WTC11 (cell line): ENCODE measurements at regions not wholly inside any gene's neighbourhood (a gene's known extent, or its start where the extent isn't known, plus 50 kb on each side); places are given as distances from the start of the nearest gene placed in this dataset.

Experiments used
- ATAC-seq: fragments of 200-7000 bp; cut with Tn5 transposase; 2 replicates; pipeline ENCODE4 v1.10.0; 2021; ENCODE audit warnings: mild to moderate bottlenecking, moderate library complexity
- CTCF ChIA-PET: fragments of 300-600 bp; sonication (Branson Sonifier 250); formaldehyde crosslinking; loops from one replicate; lab custom pipeline; 2021; ENCODE audit warnings: antibody characterized with exemption; lab: Charles Lee
- POLR2A ChIA-PET: fragments of 350-600 bp; sonication (Branson Sonifier 250); formaldehyde crosslinking; loops from one replicate; lab custom pipeline; 2021; ENCODE audit warnings: antibody characterized with exemption; lab: Charles Lee
- DNase-seq: peaks from one replicate; pipeline ENCODE4 v3.0.0; 2021; ENCODE audit warnings: low spot score
- H3K27ac Mint-ChIP-seq: 2 replicates; pipeline ENCODE4 v1.8.0; 2021; ENCODE audit warnings: mixed read lengths
- H3K27me3 Mint-ChIP-seq: 2 replicates; pipeline ENCODE4 v1.8.0; 2021; ENCODE audit warnings: low read depth, mild to moderate bottlenecking, moderate library complexity, mixed read lengths
- H3K36me3 Mint-ChIP-seq: 2 replicates; pipeline ENCODE4 v1.8.0; 2021; ENCODE audit warnings: mixed read lengths
- H3K4me1 Mint-ChIP-seq: 2 replicates; pipeline ENCODE4 v1.8.0; 2022; ENCODE audit warnings: mixed read lengths
- H3K4me3 Mint-ChIP-seq: 2 replicates; pipeline ENCODE4 v1.8.0; 2021; ENCODE audit warnings: mild to moderate bottlenecking, moderate library complexity, mixed read lengths
- H3K9me3 Mint-ChIP-seq: 2 replicates; pipeline ENCODE4 v1.8.0; 2021; ENCODE audit warnings: mixed read lengths
- ATF1 ChIP-seq: sonication (generic); formaldehyde crosslinking; IDR thresholded peaks from 2 replicates; pipeline ENCODE4 v1.8.1; 2023; ENCODE audit warnings: mild to moderate bottlenecking, moderate library complexity, missing genetic modification reagents
- CREM ChIP-seq: sonication (generic); formaldehyde crosslinking; IDR thresholded peaks from 2 replicates; pipeline ENCODE4 v1.8.1; 2022; ENCODE audit warnings: mild to moderate bottlenecking, missing genetic modification reagents, moderate library complexity
- EMX1 ChIP-seq: fragments of 250-450 bp; sonication (Bioruptor Pico); IDR thresholded peaks from 2 replicates; pipeline ENCODE4 v1.8.0; 2021; ENCODE audit warnings: mild to moderate bottlenecking
- FOXJ3 ChIP-seq: sonication (generic); formaldehyde crosslinking; IDR thresholded peaks from 2 replicates; pipeline ENCODE4 v1.9.0; 2021; ENCODE audit warnings: missing genetic modification reagents, mild to moderate bottlenecking, borderline replicate concordance
- FOXP1 ChIP-seq: sonication (generic); formaldehyde crosslinking; IDR thresholded peaks from 2 replicates; pipeline ENCODE4 v1.8.0; 2022; ENCODE audit warnings: missing genetic modification reagents, mild to moderate bottlenecking, moderate library complexity, borderline replicate concordance
- JAZF1 ChIP-seq: fragments of 250-450 bp; sonication (Bioruptor Pico); IDR thresholded peaks from 2 replicates; pipeline ENCODE4 v1.9.0; 2021; ENCODE audit warnings: moderate library complexity, mild to moderate bottlenecking, inconsistent platforms
- MXD4 ChIP-seq: fragments of 250-450 bp; sonication (Bioruptor Pico); IDR thresholded peaks from 2 replicates; pipeline ENCODE4 v1.8.0; 2021; ENCODE audit warnings: mild to moderate bottlenecking, moderate library complexity, borderline replicate concordance
- NFYB ChIP-seq: sonication (generic); formaldehyde crosslinking; conservative IDR thresholded peaks from 2 replicates; pipeline ENCODE4 v1.8.0; 2022; ENCODE audit warnings: low read depth, missing genetic modification reagents
- NR2C2 ChIP-seq: sonication (generic); formaldehyde crosslinking; IDR thresholded peaks from 2 replicates; pipeline ENCODE4 v1.8.0; 2022; ENCODE audit warnings: mild to moderate bottlenecking, missing genetic modification reagents
- OVOL2 ChIP-seq: fragments of 250-450 bp; sonication (Bioruptor Pico); IDR thresholded peaks from 2 replicates; pipeline ENCODE4 v1.9.0; 2021; ENCODE audit warnings: mild to moderate bottlenecking, borderline replicate concordance
- PRDM15 ChIP-seq: sonication (generic); formaldehyde crosslinking; IDR thresholded peaks from 2 replicates; pipeline ENCODE4 v1.8.0; 2022; ENCODE audit warnings: missing genetic modification reagents
- SMAD3 ChIP-seq: sonication (generic); formaldehyde crosslinking; IDR thresholded peaks from 2 replicates; pipeline ENCODE4 v1.8.0; 2022; ENCODE audit warnings: missing genetic modification reagents, mild to moderate bottlenecking, borderline replicate concordance
- SMAD4 ChIP-seq: sonication (generic); formaldehyde crosslinking; IDR thresholded peaks from 2 replicates; pipeline ENCODE4 v1.8.0; 2022; ENCODE audit warnings: mild to moderate bottlenecking, missing genetic modification reagents
- TCF7 ChIP-seq: sonication (generic); formaldehyde crosslinking; IDR thresholded peaks from 2 replicates; pipeline ENCODE4 v1.8.0; 2022; ENCODE audit warnings: mild to moderate bottlenecking, low read depth, missing genetic modification reagents, moderate library complexity
- TEAD1 ChIP-seq: sonication (generic); formaldehyde crosslinking; IDR thresholded peaks from 2 replicates; pipeline ENCODE4 v1.8.0; 2022; ENCODE audit warnings: mild to moderate bottlenecking, missing genetic modification reagents
- ZNF121 ChIP-seq: sonication (generic); formaldehyde crosslinking; IDR thresholded peaks from 2 replicates; pipeline ENCODE4 v1.8.0; 2023; ENCODE audit warnings: missing genetic modification reagents
- ZNF396 ChIP-seq: fragments of 250-450 bp; sonication (Bioruptor Pico); IDR thresholded peaks from 2 replicates; pipeline ENCODE4 v1.8.0; 2021; ENCODE audit warnings: mild to moderate bottlenecking, moderate library complexity, borderline replicate concordance
- ZNF416 ChIP-seq: fragments of 250-450 bp; sonication (Bioruptor Pico); IDR thresholded peaks from 2 replicates; pipeline ENCODE4 v1.9.0; 2021; ENCODE audit warnings: mild to moderate bottlenecking, inconsistent platforms
- ZNF425 ChIP-seq: fragments of 250-450 bp; sonication (Bioruptor Pico); conservative IDR thresholded peaks from 2 replicates; pipeline ENCODE4 v1.9.0; 2021; ENCODE audit warnings: mild to moderate bottlenecking
- ZNF512 ChIP-seq: sonication (generic); formaldehyde crosslinking; IDR thresholded peaks from 2 replicates; pipeline ENCODE4 v1.8.1; 2022; ENCODE audit warnings: missing genetic modification reagents, borderline replicate concordance
- ZSCAN18 ChIP-seq: fragments of 250-450 bp; sonication (Bioruptor Pico); IDR thresholded peaks from 2 replicates; pipeline ENCODE4 v2.1.2; 2022; ENCODE audit warnings: mild to moderate bottlenecking, moderate library complexity
- TF ChIP-seq, protein P1 (sequence below): sonication (generic); formaldehyde crosslinking; conservative IDR thresholded peaks from 2 replicates; pipeline ENCODE4 v1.8.1; 2022; ENCODE audit warnings: mild to moderate bottlenecking, missing genetic modification reagents
- TF ChIP-seq, protein P2 (sequence below): sonication (generic); formaldehyde crosslinking; conservative IDR thresholded peaks from 2 replicates; pipeline ENCODE4 v1.8.1; 2023; ENCODE audit warnings: mild to moderate bottlenecking, low read depth, missing genetic modification reagents, moderate library complexity

DNA sequence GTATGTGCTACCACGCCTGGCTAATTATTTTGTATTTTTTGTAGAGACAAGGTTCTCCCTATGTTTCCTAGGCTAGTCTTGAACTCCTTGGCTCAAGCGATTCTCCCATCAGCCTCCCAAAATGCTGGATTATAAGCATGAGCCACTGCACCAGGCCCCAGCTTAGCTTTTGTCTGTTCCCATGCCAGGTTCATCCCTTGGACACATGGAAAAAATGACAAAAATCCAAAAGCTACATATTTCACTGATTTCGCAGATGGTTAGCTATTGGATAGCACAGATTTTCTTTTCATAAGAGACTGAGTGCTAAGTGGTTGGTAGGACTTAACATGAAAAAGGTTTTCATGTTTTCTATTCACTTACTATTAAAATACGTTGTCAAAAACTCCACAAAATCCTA is 286.6 kb upstream of the KITLG start (continued):
- no peak for TF ChIP-seq NFYB (CRISPR knock-in tag)
- no peak for TF ChIP-seq SMAD4
- TF ChIP-seq EMX1 (CRISPR knock-in tag) = no peak
- TF ChIP-seq, protein P1, sequence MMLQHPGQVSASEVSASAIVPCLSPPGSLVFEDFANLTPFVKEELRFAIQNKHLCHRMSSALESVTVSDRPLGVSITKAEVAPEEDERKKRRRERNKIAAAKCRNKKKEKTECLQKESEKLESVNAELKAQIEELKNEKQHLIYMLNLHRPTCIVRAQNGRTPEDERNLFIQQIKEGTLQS (CRISPR knock-in tag) = no peak
- no peak for TF ChIP-seq OVOL2 (CRISPR knock-in tag)
- TF ChIP-seq ZNF396 (CRISPR knock-in tag) = no peak
- no peak for TF ChIP-seq ZNF512 (CRISPR knock-in tag)
- no peak for TF ChIP-seq NR2C2 (CRISPR knock-in tag)
- TF ChIP-seq FOXJ3 (CRISPR knock-in tag) = no peak
- TF ChIP-seq CREM (CRISPR knock-in tag) = no peak
- TF ChIP-seq ATF1 = no peak

- CTCF ChIA-PET = no interaction called here
- no peak for ATAC-seq
- no peaks in the 10 kb centered on the region for H3K36me3 Mint-ChIP-seq
- POLR2A ChIA-PET = no interaction called here
- peaks cover 8% of the 10 kb centered on the region for H3K9me3 Mint-ChIP-seq
- no peak overlapping the region for H3K4me3 Mint-ChIP-seq
- no peak for DNase-seq
- peaks cover 31% of the 10 kb centered on the region for H3K4me1 Mint-ChIP-seq
- no peak overlapping the region for H3K27ac Mint-ChIP-seq
- H3K27me3 Mint-ChIP-seq = no peaks in the 10 kb centered on the region
- no peak for TF ChIP-seq PRDM15 (CRISPR knock-in tag)
- TF ChIP-seq, protein P2, sequence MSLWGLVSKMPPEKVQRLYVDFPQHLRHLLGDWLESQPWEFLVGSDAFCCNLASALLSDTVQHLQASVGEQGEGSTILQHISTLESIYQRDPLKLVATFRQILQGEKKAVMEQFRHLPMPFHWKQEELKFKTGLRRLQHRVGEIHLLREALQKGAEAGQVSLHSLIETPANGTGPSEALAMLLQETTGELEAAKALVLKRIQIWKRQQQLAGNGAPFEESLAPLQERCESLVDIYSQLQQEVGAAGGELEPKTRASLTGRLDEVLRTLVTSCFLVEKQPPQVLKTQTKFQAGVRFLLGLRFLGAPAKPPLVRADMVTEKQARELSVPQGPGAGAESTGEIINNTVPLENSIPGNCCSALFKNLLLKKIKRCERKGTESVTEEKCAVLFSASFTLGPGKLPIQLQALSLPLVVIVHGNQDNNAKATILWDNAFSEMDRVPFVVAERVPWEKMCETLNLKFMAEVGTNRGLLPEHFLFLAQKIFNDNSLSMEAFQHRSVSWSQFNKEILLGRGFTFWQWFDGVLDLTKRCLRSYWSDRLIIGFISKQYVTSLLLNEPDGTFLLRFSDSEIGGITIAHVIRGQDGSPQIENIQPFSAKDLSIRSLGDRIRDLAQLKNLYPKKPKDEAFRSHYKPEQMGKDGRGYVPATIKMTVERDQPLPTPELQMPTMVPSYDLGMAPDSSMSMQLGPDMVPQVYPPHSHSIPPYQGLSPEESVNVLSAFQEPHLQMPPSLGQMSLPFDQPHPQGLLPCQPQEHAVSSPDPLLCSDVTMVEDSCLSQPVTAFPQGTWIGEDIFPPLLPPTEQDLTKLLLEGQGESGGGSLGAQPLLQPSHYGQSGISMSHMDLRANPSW (CRISPR knock-in tag) = no peak
- no peak for TF ChIP-seq ZNF512 (CRISPR knock-in tag)
- no peak for TF ChIP-seq TEAD1 (CRISPR knock-in tag)
- no peak for TF ChIP-seq ZSCAN18 (CRISPR knock-in tag)
- TF ChIP-seq ZNF121 (CRISPR knock-in tag) = no peak
- TF ChIP-seq TCF7 (CRISPR knock-in tag) = no peak
- no peak for TF ChIP-seq CREM (CRISPR knock-in tag)
- TF ChIP-seq ZNF425 (CRISPR knock-in tag) = no peak
- no peak for TF ChIP-seq SMAD3 (CRISPR knock-in tag)
- no peak for TF ChIP-seq ZNF416 (CRISPR knock-in tag)
- no peak for TF ChIP-seq OVOL2 (CRISPR knock-in tag)
- TF ChIP-seq ZNF396 (CRISPR knock-in tag) = no peak
- no peak for TF ChIP-seq JAZF1 (CRISPR knock-in tag)
- TF ChIP-seq FOXP1 (CRISPR knock-in tag) = no peak
- TF ChIP-seq MXD4 = no peak
Observed at GRCh38 chr12:88865537-88865936, 285.3 kb upstream of the KITLG start.
